Thoracic aorta (tissue), 2 donors: ENCODE measurements at regions not wholly inside any gene's neighbourhood (a gene's known extent, or its start where the extent isn't known, plus 50 kb on each side); places are given as distances from the start of the nearest gene placed in this dataset.
"Not testable (repeated sequence)": the region's sequence is repeated elsewhere in the genome, so short reads cannot be mapped to it uniquely, and the experiment has no call there.

Source experiments
- ATAC-seq: fragments of 150-250 bp; one replicate; pipeline ENCODE4 v1.8.0; 2017; ENCODE audit warnings: low read depth; ENCODE audit not compliant: insufficient number of reproducible peaks, low FRiP score
- DNase-seq: peaks from one replicate; pipeline ENCODE4 v3.0.0-alpha.2; 2020; ENCODE audit warnings: low spot score
- H3K27ac ChIP-seq, 2 donors: fragments of 200-600 bp; sonication (generic); 1 replicate in 1 of 2; 2 replicates in 1 of 2; pipeline ENCODE4 v1.5.1; 2016; ENCODE audit warnings: mild to moderate bottlenecking in 2 of 2, moderate library complexity in 2 of 2
- H3K27me3 ChIP-seq: fragments of 200-600 bp; sonication (generic); replicated peaks from 2 replicates; pipeline ENCODE4 v1.6.0; 2016; ENCODE audit warnings: mild to moderate bottlenecking; ENCODE audit not compliant: insufficient read depth
- H3K36me3 ChIP-seq: fragments of 200-600 bp; sonication (generic); one replicate; pipeline ENCODE4 v1.5.1; 2016
- H3K4me1 ChIP-seq, 2 donors: fragments of 200-600 bp; sonication (generic); 1 replicate in 1 of 2; 2 replicates in 1 of 2; pipeline versions ENCODE4 v1.5.1 to v1.6.0; 2016; ENCODE audit warnings: low read depth in 2 of 2, mild to moderate bottlenecking in 1 of 2; ENCODE audit not compliant: control insufficient read depth in 1 of 2
- H3K4me3 ChIP-seq: fragments of 200-600 bp; sonication (generic); 2 replicates; pipeline ENCODE4 v1.5.1; 2016; ENCODE audit warnings: mild to moderate bottlenecking
- H3K9me3 ChIP-seq: fragments of 200-600 bp; sonication (generic); 2 replicates; pipeline ENCODE4 v1.5.1; 2016
- TF ChIP-seq, protein P1 (sequence below): fragments of 200-600 bp; sonication (generic); IDR thresholded peaks from one replicate; pipeline ENCODE4 v1.5.1; 2019; ENCODE audit warnings: antibody characterized with exemption

- Histone ChIP-seq H3K4me3 (no peak overlapping the region), H3K27ac (no peak overlapping the region), H3K36me3 (no peaks in the 10 kb centered on the region), H3K4me1 (no peaks in the 10 kb centered on the region), H3K27me3 (no peaks in the 10 kb centered on the region), H3K9me3 (no peaks in the 10 kb centered on the region)
- TF ChIP-seq, protein P1, sequence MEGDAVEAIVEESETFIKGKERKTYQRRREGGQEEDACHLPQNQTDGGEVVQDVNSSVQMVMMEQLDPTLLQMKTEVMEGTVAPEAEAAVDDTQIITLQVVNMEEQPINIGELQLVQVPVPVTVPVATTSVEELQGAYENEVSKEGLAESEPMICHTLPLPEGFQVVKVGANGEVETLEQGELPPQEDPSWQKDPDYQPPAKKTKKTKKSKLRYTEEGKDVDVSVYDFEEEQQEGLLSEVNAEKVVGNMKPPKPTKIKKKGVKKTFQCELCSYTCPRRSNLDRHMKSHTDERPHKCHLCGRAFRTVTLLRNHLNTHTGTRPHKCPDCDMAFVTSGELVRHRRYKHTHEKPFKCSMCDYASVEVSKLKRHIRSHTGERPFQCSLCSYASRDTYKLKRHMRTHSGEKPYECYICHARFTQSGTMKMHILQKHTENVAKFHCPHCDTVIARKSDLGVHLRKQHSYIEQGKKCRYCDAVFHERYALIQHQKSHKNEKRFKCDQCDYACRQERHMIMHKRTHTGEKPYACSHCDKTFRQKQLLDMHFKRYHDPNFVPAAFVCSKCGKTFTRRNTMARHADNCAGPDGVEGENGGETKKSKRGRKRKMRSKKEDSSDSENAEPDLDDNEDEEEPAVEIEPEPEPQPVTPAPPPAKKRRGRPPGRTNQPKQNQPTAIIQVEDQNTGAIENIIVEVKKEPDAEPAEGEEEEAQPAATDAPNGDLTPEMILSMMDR: no peak
- no peak for DNase-seq
- no peak for ATAC-seq
Observed at GRCh38 chr7:152502813-152503790, 67.3 kb upstream of the KMT2C start.

- ATAC-seq (no peak), DNase-seq (no peak)
- no peak overlapping the region for H3K27ac ChIP-seq
- H3K27me3 ChIP-seq: no peaks in the 10 kb centered on the region
- no peak overlapping the region for H3K4me3 ChIP-seq
- no peaks in the 10 kb centered on the region for H3K4me1 ChIP-seq
- H3K36me3 ChIP-seq: no peaks in the 10 kb centered on the region
- H3K9me3 ChIP-seq: no peaks in the 10 kb centered on the region
- TF ChIP-seq, protein P1: no peak
Observed at GRCh38 chr7:152501506-152501905, 65.7 kb upstream of the KMT2C start.

DNA sequence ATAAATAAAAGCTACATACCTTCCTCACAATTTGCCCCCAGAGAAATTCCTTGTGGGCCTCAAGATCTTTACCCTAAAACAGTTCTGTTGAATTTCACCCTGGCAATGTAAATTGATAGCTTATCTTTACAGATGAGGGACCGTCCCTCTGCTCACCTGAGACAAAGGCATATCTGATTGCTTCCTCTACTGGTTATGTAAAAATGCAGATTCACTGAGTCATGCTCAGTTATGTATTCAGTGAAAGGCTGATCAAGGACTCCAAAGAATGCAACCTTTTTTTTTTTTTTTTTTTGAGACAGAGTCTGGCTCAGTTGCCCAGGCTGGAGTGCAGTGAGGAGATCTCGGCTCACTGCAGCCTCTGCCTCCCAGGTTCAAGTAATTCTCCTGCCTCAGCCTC, 64.2 kb upstream of the KMT2C start:
- not testable (repeated sequence) for H3K9me3 ChIP-seq, H3K4me3 ChIP-seq, H3K36me3 ChIP-seq, H3K27me3 ChIP-seq, H3K4me1 ChIP-seq, DNase-seq, H3K27ac ChIP-seq, ATAC-seq

GRCh38 chr7:152495867-152496266, 60.1 kb upstream of the KMT2C start:
- TF ChIP-seq, protein P1: no peak
- no peak overlapping the region for H3K27ac ChIP-seq
- H3K9me3 ChIP-seq: no peaks in the 10 kb centered on the region
- no peaks in the 10 kb centered on the region for H3K36me3 ChIP-seq
- H3K4me1 ChIP-seq: no peaks in the 10 kb centered on the region
- H3K27me3 ChIP-seq: no peaks in the 10 kb centered on the region
- ATAC-seq (no peak), DNase-seq (no peak)
- no peak overlapping the region for H3K4me3 ChIP-seq

DNA sequence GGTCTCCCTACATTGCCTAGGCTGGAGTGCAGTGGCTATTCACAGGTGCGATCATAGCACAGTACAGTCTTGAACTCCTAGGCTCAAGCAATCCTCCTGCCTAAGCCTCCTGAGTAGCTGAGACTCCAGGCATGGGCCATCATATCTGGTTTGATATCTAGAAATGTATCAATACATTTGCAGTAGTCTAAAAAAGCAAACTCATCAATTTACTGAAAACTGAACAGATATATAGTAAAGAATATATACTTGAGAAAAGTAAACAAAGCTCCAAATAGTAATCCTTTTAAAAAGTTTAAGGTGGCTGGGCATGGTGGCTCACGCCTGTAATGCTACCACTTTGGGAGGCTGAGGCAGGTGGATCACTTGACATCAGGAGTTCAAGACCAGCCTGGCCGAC, 57.1 kb upstream of the KMT2C start:
- no peaks in the 10 kb centered on the region for H3K4me1 ChIP-seq
- DNase-seq: no peak

More for the DNA sequence above, 57.1 kb upstream of the KMT2C start:
- Histone ChIP-seq H3K27me3 (no peaks in the 10 kb centered on the region), H3K27ac (no peak overlapping the region), H3K9me3 (no peaks in the 10 kb centered on the region), H3K4me3 (no peak overlapping the region), H3K36me3 (no peaks in the 10 kb centered on the region)
- TF ChIP-seq, protein P1: no peak
- no peak for ATAC-seq
